ENCODE measurements at regions not wholly inside any gene's neighbourhood (a gene's known extent, or its start where the extent isn't known, plus 50 kb on each side); places are given as distances from the start of the nearest gene placed in this dataset.
"Not testable (repeated sequence)": the region's sequence is repeated elsewhere in the genome, so short reads cannot be mapped to it uniquely, and the experiment has no call there.

DNA sequence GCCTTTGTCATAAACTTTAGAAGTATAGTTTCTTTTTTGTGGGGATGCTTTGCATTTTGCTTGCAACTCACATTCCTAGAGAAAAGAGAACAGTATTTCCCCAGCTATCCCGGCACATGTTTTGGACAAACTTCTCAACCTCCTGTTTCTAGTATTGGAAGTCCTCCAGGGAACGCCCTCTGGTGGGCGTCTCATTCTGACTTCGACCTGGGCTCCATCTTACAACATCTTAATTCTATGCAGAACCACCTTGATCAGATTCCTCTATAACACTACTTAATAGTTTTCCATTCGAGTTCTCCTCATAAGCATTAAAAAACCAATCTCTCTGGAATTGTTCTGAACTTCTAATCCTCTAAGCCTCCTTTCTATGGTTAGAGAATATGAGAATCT, 139.5 kb upstream of the FZD8 start:
- TF ChIP-seq, protein P1, sequence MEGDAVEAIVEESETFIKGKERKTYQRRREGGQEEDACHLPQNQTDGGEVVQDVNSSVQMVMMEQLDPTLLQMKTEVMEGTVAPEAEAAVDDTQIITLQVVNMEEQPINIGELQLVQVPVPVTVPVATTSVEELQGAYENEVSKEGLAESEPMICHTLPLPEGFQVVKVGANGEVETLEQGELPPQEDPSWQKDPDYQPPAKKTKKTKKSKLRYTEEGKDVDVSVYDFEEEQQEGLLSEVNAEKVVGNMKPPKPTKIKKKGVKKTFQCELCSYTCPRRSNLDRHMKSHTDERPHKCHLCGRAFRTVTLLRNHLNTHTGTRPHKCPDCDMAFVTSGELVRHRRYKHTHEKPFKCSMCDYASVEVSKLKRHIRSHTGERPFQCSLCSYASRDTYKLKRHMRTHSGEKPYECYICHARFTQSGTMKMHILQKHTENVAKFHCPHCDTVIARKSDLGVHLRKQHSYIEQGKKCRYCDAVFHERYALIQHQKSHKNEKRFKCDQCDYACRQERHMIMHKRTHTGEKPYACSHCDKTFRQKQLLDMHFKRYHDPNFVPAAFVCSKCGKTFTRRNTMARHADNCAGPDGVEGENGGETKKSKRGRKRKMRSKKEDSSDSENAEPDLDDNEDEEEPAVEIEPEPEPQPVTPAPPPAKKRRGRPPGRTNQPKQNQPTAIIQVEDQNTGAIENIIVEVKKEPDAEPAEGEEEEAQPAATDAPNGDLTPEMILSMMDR (IDR thresholded peaks at IDR 0.05 in 4 of 5, conservative IDR thresholded peaks at IDR 0.05 in 1 of 5) = peak in 1 of 5 experiments; percentile 29
- no peak for TF ChIP-seq POLR2A (IDR thresholded peaks at IDR 0.05)
- Histone ChIP-seq H3K27me3 (no peaks in the 10 kb centered on the region), H3K36me3 (no peaks in the 10 kb centered on the region), H3K4me3 (no peak overlapping the region), H3K9me3 (no peaks in the 10 kb centered on the region), H3K27ac (no peak overlapping the region), H3K4me1 (no peaks in the 10 kb centered on the region)
- ATAC-seq (no peak), DNase-seq (no peak)
- intact Hi-C loops (cut with DNase I; ENCODE audit: low total_unique reads) = no loop called here
- in situ Hi-C loops (cut with MboI; ENCODE audit: low sequenced_read_pairs in 4 of 4) = no loop called here

DNA sequence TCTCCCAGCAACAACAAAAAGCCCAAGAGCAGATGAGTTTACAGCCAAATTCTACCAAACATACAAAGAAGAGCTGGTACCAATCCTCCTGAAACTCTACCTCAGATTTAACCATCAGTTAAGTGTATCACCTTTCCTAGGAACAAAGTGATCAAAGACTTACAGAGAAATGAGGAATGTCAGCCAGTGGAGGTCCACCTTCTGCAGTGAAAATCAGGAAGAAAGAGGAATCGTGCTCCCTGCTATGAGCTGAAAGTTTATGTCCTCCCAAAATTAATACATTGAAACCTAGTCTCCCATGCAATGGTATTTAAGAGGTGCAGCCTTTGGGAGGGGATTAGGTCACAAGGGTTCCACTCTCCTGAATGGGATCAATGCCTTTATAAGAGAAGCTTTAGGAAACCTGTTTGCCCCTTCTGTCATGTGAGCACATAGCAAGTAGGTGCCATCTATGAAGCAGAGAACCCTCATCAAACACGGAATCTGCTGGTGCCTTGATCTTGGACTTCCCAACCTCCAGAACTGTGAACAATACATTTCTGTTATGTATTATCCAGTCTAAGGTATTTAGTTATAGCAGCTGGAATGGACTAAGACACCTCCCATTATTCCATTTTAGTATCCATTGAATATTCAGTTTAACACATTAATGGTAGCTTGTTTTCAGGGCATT, 139.0 kb upstream of the FZD8 start:
- Histone ChIP-seq H3K27ac (no peak overlapping the region), H3K36me3 (no peaks in the 10 kb centered on the region), H3K27me3 (no peaks in the 10 kb centered on the region), H3K4me1 (no peaks in the 10 kb centered on the region), H3K9me3 (no peaks in the 10 kb centered on the region), H3K4me3 (no peak overlapping the region)
- DNase-seq = no peak
- intact Hi-C loops (cut with DNase I; ENCODE audit: low total_unique reads) (no loop called here), in situ Hi-C loops (cut with MboI; ENCODE audit: low sequenced_read_pairs in 4 of 4) (no loop called here)
- no peak for ATAC-seq
- TF ChIP-seq POLR2A (IDR thresholded peaks at IDR 0.05) = no peak
- TF ChIP-seq, protein P1 (IDR thresholded peaks at IDR 0.05 in 4 of 5, conservative IDR thresholded peaks at IDR 0.05 in 1 of 5) = no peak

DNA sequence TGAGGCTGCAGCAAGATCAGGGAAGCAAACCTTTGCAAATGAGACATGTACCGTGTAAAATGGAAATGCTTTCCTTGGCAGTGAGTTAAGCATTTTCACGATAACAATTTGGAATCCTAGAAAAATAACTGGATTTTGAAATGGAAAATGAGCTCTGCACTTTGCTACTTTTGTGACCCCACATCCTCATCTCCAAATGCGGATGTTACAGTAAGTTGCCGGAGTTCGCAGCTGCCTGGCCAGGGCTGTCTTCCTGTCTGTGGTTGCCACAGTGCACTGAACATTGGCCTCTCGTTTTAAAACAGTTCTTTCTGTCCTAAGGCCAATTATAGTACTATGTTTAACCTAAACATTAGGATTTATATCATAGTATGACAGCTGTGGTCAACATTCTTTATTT, 136.2 kb upstream of the FZD8 start:
- no peak for ATAC-seq
- in situ Hi-C loops (cut with MboI; ENCODE audit: low sequenced_read_pairs in 4 of 4) = no loop called here

DNA sequence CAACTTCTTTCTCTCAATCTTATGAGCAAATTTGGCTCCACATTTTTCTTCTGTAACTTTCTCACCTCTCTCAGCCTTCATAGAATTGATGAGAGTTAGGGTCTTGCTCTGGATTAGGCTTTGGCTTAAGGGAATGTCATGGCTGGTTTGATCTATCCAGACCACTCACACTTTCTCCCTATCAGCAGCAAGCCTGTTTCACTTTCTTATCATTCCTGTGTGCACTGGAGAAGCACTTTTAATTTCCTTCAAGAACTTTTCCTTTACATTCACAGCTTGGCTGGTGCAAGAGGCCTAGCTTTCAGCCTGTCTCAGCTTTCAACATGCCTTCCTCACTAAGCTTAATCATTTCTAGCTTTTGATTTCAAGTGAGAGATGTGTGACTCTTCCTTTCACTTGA, 134.5 kb upstream of the FZD8 start:
- H3K9me3 ChIP-seq; ATAC-seq; H3K4me3 ChIP-seq; H3K4me1 ChIP-seq; in situ Hi-C loops (cut with MboI; ENCODE audit: low sequenced_read_pairs in 4 of 4); DNase-seq; H3K27ac ChIP-seq; H3K27me3 ChIP-seq; intact Hi-C loops (cut with DNase I; ENCODE audit: low total_unique reads); H3K36me3 ChIP-seq: not testable (repeated sequence)

More for the DNA sequence above, 136.2 kb upstream of the FZD8 start:
- intact Hi-C loops (cut with DNase I; ENCODE audit: low total_unique reads) = no loop called here
- Histone ChIP-seq H3K4me3 (no peak overlapping the region), H3K27ac (no peak overlapping the region), H3K9me3 (no peaks in the 10 kb centered on the region), H3K36me3 (no peaks in the 10 kb centered on the region), H3K27me3 (no peaks in the 10 kb centered on the region), H3K4me1 (no peaks in the 10 kb centered on the region)
- TF ChIP-seq POLR2A (IDR thresholded peaks at IDR 0.05) = no peak
- TF ChIP-seq, protein P1 (IDR thresholded peaks at IDR 0.05 in 4 of 5, conservative IDR thresholded peaks at IDR 0.05 in 1 of 5) = no peak
- no peak for DNase-seq

DNA sequence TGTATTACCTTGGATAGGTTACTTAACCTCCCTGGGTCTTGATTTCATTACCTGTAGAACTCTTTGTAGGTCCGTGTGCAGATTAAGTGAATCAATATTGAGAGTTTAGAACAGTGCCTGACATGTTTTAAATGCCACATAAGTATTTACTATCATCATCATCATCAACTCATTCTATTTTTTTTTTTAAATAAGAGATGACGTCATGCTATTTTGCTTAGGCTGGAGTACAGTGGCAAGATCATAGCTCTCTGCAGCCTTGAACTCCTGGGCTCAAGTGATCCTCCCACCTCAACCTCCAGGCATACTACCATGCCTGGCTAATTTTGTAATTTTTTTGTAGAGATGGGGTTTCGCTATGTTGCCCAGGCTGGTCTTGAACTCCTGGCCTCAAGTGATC, 132.0 kb upstream of the FZD8 start:
- intact Hi-C loops (cut with DNase I; ENCODE audit: low total_unique reads) (no loop called here), in situ Hi-C loops (cut with MboI; ENCODE audit: low sequenced_read_pairs in 4 of 4) (no loop called here)
- H3K36me3 ChIP-seq = no peaks in the 10 kb centered on the region
- no peak overlapping the region for H3K4me3 ChIP-seq
- no peaks in the 10 kb centered on the region for H3K27me3 ChIP-seq
- H3K27ac ChIP-seq = no peak overlapping the region
- DNase-seq = no peak
- H3K9me3 ChIP-seq = no peaks in the 10 kb centered on the region
- no peak for ATAC-seq
- H3K4me1 ChIP-seq = no peaks in the 10 kb centered on the region
- TF ChIP-seq POLR2A (IDR thresholded peaks at IDR 0.05) = no peak
- TF ChIP-seq, protein P1 (IDR thresholded peaks at IDR 0.05 in 4 of 5, conservative IDR thresholded peaks at IDR 0.05 in 1 of 5) = no peak

Data from gastrocnemius medialis (tissue), 4 donors.